ENCODE measurements at regions not wholly inside any gene's neighbourhood (a gene's known extent, or its start where the extent isn't known, plus 50 kb on each side); places are given as distances from the start of the nearest gene placed in this dataset.

DNA sequence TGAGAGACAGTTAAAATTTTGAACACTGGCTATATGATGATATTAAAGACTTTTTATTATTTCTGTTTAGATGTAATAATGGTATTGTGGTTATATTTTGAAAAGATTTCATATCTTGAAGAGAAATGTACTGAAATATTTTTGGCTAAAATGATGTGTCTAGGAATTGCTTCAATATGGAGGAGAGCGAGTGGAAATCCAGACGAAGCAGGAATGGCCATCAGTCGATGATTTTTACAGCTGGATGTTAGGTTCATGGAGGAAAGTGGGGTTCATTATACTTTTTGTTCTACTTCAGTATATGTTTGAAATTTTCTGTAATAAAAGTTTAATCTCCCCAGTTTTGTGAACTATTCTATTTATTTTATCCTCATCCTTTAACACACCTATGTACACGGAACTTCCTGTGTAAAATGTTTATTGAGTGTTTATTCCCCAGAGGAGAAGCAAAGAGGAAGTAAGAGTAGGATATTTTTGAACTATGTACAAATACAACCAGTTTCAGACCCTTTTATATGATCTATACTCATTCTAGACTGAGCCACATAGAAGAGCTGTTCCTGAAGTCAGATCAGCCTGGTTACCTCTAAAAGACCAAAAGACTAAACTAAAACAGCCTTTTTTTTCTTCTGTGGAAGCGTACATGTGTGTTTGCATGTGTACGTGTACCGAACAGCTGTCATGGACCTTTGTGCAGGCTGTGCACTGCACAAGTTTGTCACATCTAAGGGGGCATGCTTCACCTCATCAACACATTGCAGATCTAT lies 211.0 kb upstream of the NUDT4 start:
- FAIRE-seq (no peak), DNase-seq (no peak)
- H3K4me1 ChIP-seq (ENCODE audit: control insufficient read depth in 2 of 3, insufficient read depth in 2 of 3, low read depth in 1 of 3, low read length in 3 of 3): no peaks in the 10 kb centered on the region
- H3K4me3 ChIP-seq (ENCODE audit: low read length in 3 of 3): no peak overlapping the region
- H3K9me3 ChIP-seq (ENCODE audit: control insufficient read depth in 2 of 3, insufficient read depth in 1 of 3, low read length in 3 of 3): no peaks in the 10 kb centered on the region
- no peak overlapping the region for H3K27ac ChIP-seq (ENCODE audit: low read depth in 2 of 2, low read length in 2 of 2)
- no peak overlapping the region for H3K9ac ChIP-seq (ENCODE audit: low read length in 3 of 3)
- H3K27me3 ChIP-seq (ENCODE audit: control insufficient read depth, insufficient read depth, low read length): no peaks in the 10 kb centered on the region
- H3K36me3 ChIP-seq (ENCODE audit: control insufficient read depth in 2 of 3, insufficient read depth in 3 of 3, low read length in 3 of 3): no peaks in the 10 kb centered on the region
- TF ChIP-seq, protein P1, sequence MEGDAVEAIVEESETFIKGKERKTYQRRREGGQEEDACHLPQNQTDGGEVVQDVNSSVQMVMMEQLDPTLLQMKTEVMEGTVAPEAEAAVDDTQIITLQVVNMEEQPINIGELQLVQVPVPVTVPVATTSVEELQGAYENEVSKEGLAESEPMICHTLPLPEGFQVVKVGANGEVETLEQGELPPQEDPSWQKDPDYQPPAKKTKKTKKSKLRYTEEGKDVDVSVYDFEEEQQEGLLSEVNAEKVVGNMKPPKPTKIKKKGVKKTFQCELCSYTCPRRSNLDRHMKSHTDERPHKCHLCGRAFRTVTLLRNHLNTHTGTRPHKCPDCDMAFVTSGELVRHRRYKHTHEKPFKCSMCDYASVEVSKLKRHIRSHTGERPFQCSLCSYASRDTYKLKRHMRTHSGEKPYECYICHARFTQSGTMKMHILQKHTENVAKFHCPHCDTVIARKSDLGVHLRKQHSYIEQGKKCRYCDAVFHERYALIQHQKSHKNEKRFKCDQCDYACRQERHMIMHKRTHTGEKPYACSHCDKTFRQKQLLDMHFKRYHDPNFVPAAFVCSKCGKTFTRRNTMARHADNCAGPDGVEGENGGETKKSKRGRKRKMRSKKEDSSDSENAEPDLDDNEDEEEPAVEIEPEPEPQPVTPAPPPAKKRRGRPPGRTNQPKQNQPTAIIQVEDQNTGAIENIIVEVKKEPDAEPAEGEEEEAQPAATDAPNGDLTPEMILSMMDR (IDR thresholded peaks at IDR 0.05; ENCODE audit: borderline replicate concordance, extremely low read depth, insufficient read depth): no peak
- intact Hi-C loops (cut with DNase I): no loop called here

GRCh38 chr12:93167331-93167730 lies 210.4 kb upstream of the NUDT4 start:
- TF ChIP-seq, protein P1 (IDR thresholded peaks at IDR 0.05; ENCODE audit: borderline replicate concordance, extremely low read depth, insufficient read depth): no peak
- intact Hi-C loops (cut with DNase I): no loop called here
- Histone ChIP-seq H3K9me3 (ENCODE audit: control insufficient read depth in 2 of 3, insufficient read depth in 1 of 3, low read length in 3 of 3) (no peaks in the 10 kb centered on the region), H3K9ac (ENCODE audit: low read length in 3 of 3) (peak overlapping the region in 1 of 3 donors; percentile 30), H3K27ac (ENCODE audit: low read depth in 2 of 2, low read length in 2 of 2) (no peak overlapping the region), H3K4me1 (ENCODE audit: control insufficient read depth in 2 of 3, insufficient read depth in 2 of 3, low read depth in 1 of 3, low read length in 3 of 3) (no peaks in the 10 kb centered on the region), H3K4me3 (ENCODE audit: low read length in 3 of 3) (peak overlapping the region in 2 of 3 donors; percentile 66 to 78), H3K36me3 (ENCODE audit: control insufficient read depth in 2 of 3, insufficient read depth in 3 of 3, low read length in 3 of 3) (no peaks in the 10 kb centered on the region), H3K27me3 (ENCODE audit: control insufficient read depth, insufficient read depth, low read length) (no peaks in the 10 kb centered on the region)
- DNase-seq (no peak), FAIRE-seq (no peak)

- DNase-seq: peak in 3 of 5 donors; percentile 18 to 64 (median 62)
- no peaks in the 10 kb centered on the region for H3K9me3 ChIP-seq (ENCODE audit: control insufficient read depth in 2 of 3, insufficient read depth in 1 of 3, low read length in 3 of 3)
- H3K36me3 ChIP-seq (ENCODE audit: control insufficient read depth in 2 of 3, insufficient read depth in 3 of 3, low read length in 3 of 3): no peaks in the 10 kb centered on the region
- H3K27ac ChIP-seq (ENCODE audit: low read depth in 2 of 2, low read length in 2 of 2): no peak overlapping the region
- peak overlapping the region; percentile 30 to 79 (median 61) for H3K9ac ChIP-seq (ENCODE audit: low read length in 3 of 3)
- peak overlapping the region; percentile 44 to 78 (median 66) for H3K4me3 ChIP-seq (ENCODE audit: low read length in 3 of 3)
- FAIRE-seq: no peak
- no peaks in the 10 kb centered on the region for H3K27me3 ChIP-seq (ENCODE audit: control insufficient read depth, insufficient read depth, low read length)
- intact Hi-C loops (cut with DNase I): no loop called here
- TF ChIP-seq, protein P1 (IDR thresholded peaks at IDR 0.05; ENCODE audit: borderline replicate concordance, extremely low read depth, insufficient read depth): no peak
- H3K4me1 ChIP-seq (ENCODE audit: control insufficient read depth in 2 of 3, insufficient read depth in 2 of 3, low read depth in 1 of 3, low read length in 3 of 3): no peaks in the 10 kb centered on the region
These were observed 209.8 kb upstream of the NUDT4 start for GRCh38 chr12:93167841-93168492.

Measured in kidney (tissue), 13 donors.